ENCODE measurements at regions not wholly inside any gene's neighbourhood (a gene's known extent, or its start where the extent isn't known, plus 50 kb on each side); places are given as distances from the start of the nearest gene placed in this dataset.

GRCh38 chr5:39835371-39835770 lies 410.6 kb upstream of the DAB2 start:
- TF ChIP-seq CTCF (IDR thresholded peaks at IDR 0.05) (no peak), EP300 (IDR thresholded peaks at IDR 0.05) (no peak), POLR2AphosphoS5 (IDR thresholded peaks at IDR 0.05) (no peak), POLR2A (IDR thresholded peaks at IDR 0.05) (no peak)
- H3K4me1 ChIP-seq = no peaks in the 10 kb centered on the region
- no peaks in the 10 kb centered on the region for H3K27me3 ChIP-seq
- WGBS, 2 donors = 74 to 78% methylated on average over 3 of the region's 3 CpGs
- no peak for DNase-seq
- H3K4me3 ChIP-seq = no peak overlapping the region
- H3K27ac ChIP-seq = no peak overlapping the region
- intact Hi-C loops (cut with DNase I) = no loop called here
- H3K9me3 ChIP-seq = peaks cover 0 to 6% (median 5%) of the 10 kb centered on the region in 4 donors
- no peaks in the 10 kb centered on the region for H3K36me3 ChIP-seq

GRCh38 chr5:39829441-39829840 lies 404.7 kb upstream of the DAB2 start:
- WGBS, 2 donors = 70 to 78% methylated on average over 1 of the region's 1 CpG
- H3K27me3 ChIP-seq = no peaks in the 10 kb centered on the region
- intact Hi-C loops (cut with DNase I) = no loop called here
- TF ChIP-seq EP300 (IDR thresholded peaks at IDR 0.05) = no peak
- TF ChIP-seq POLR2A (IDR thresholded peaks at IDR 0.05) = no peak
- TF ChIP-seq CTCF (IDR thresholded peaks at IDR 0.05) = no peak
- no peak for TF ChIP-seq POLR2AphosphoS5 (IDR thresholded peaks at IDR 0.05)
- H3K36me3 ChIP-seq = no peaks in the 10 kb centered on the region
- no peak overlapping the region for H3K27ac ChIP-seq
- DNase-seq = no peak
- no peak overlapping the region for H3K4me3 ChIP-seq
- H3K4me1 ChIP-seq = no peaks in the 10 kb centered on the region
- H3K9me3 ChIP-seq = no peaks in the 10 kb centered on the region

GRCh38 chr5:39826051-39826450 lies 401.3 kb upstream of the DAB2 start:
- DNase-seq = no peak
- Histone ChIP-seq H3K27me3 (no peaks in the 10 kb centered on the region), H3K36me3 (no peaks in the 10 kb centered on the region), H3K4me1 (no peaks in the 10 kb centered on the region), H3K27ac (no peak overlapping the region), H3K4me3 (no peak overlapping the region), H3K9me3 (no peaks in the 10 kb centered on the region)
- intact Hi-C loops (cut with DNase I) = no loop called here
- no peak for TF ChIP-seq CTCF (IDR thresholded peaks at IDR 0.05)
- no peak for TF ChIP-seq POLR2AphosphoS5 (IDR thresholded peaks at IDR 0.05)
- 72 to 77% methylated on average over 4 of the region's 4 CpGs for WGBS, 2 donors

GRCh38 chr5:39825301-39825700 lies 400.5 kb upstream of the DAB2 start:
- intact Hi-C loops (cut with DNase I) = no loop called here
- no peaks in the 10 kb centered on the region for H3K36me3 ChIP-seq
- H3K27ac ChIP-seq = no peak overlapping the region
- H3K9me3 ChIP-seq = no peaks in the 10 kb centered on the region
- no peak for TF ChIP-seq CTCF (IDR thresholded peaks at IDR 0.05)
- no peak for TF ChIP-seq POLR2A (IDR thresholded peaks at IDR 0.05)
- no peak for TF ChIP-seq EP300 (IDR thresholded peaks at IDR 0.05)
- no peak for TF ChIP-seq POLR2AphosphoS5 (IDR thresholded peaks at IDR 0.05)
- H3K27me3 ChIP-seq = no peaks in the 10 kb centered on the region
- no peak overlapping the region for H3K4me3 ChIP-seq
- no peaks in the 10 kb centered on the region for H3K4me1 ChIP-seq
- DNase-seq = no peak
- 75 to 87% methylated on average over 3 of the region's 3 CpGs for WGBS, 2 donors

- H3K4me3 ChIP-seq = no peak overlapping the region
- no peaks in the 10 kb centered on the region for H3K27me3 ChIP-seq
- no peaks in the 10 kb centered on the region for H3K9me3 ChIP-seq
- TF ChIP-seq EP300 (IDR thresholded peaks at IDR 0.05) (no peak), POLR2AphosphoS5 (IDR thresholded peaks at IDR 0.05) (no peak), POLR2A (IDR thresholded peaks at IDR 0.05) (no peak), CTCF (IDR thresholded peaks at IDR 0.05) (no peak)
- intact Hi-C loops (cut with DNase I) = no loop called here
- no peaks in the 10 kb centered on the region for H3K36me3 ChIP-seq
- no peak for DNase-seq
- no peak overlapping the region for H3K27ac ChIP-seq
- peaks cover 0 to 1% (median under 1%) of the 10 kb centered on the region in 4 donors for H3K4me1 ChIP-seq
- WGBS, 2 donors = 97 to 98% methylated on average over 1 of the region's 1 CpG
Observed at GRCh38 chr5:39822020-39822419, 397.2 kb upstream of the DAB2 start.
